Colonic mucosa (tissue), 4 donors: ENCODE measurements at regions not wholly inside any gene's neighbourhood (a gene's known extent, or its start where the extent isn't known, plus 50 kb on each side); places are given as distances from the start of the nearest gene placed in this dataset.

Experiments used
- DNase-seq: peaks from one replicate; pipeline ENCODE4 v3.0.0-alpha.2; 2020
- H3K27ac ChIP-seq: fragments of 200-600 bp; one replicate; pipeline ENCODE4 v1.8.0; 2021
- H3K27me3 ChIP-seq: fragments of 200-600 bp; one replicate; pipeline ENCODE4 v1.8.0; 2021
- H3K36me3 ChIP-seq: fragments of 200-600 bp; one replicate; pipeline ENCODE4 v1.8.0; 2021
- H3K4me1 ChIP-seq: fragments of 200-600 bp; one replicate; pipeline ENCODE4 v1.8.0; 2021; ENCODE audit warnings: mild to moderate bottlenecking
- H3K4me3 ChIP-seq: fragments of 200-600 bp; one replicate; pipeline ENCODE4 v1.8.0; 2021
- H3K9ac ChIP-seq, 2 donors: one replicate each; pipeline ENCODE4 v1.7.0; 2013; ENCODE audit warnings: control low read depth in 2 of 2, low read depth in 2 of 2, low read length in 2 of 2
- H3K9me3 ChIP-seq: fragments of 200-600 bp; one replicate; pipeline ENCODE4 v1.8.0; 2021
- CTCF ChIP-seq: fragments of 200-600 bp; IDR thresholded peaks from one replicate; pipeline ENCODE4 v1.8.0; 2022; ENCODE audit warnings: antibody characterized with exemption, mild to moderate bottlenecking
- intact Hi-C: fragments of 100-400 bp; cut with DNase I; formaldehyde crosslinking; loops from one replicate; pipeline ENCODE4 v1.14.1; 2022
- donor health status: healthy.
- donor health status: DM: no; HTN: no; CAD: no.
- donor health status: DM: no; HTN: no; CAD: no.

- no peak for DNase-seq
- TF ChIP-seq CTCF, result no peak
- H3K9ac ChIP-seq, result no peak overlapping the region
- H3K36me3 ChIP-seq, result no peaks in the 10 kb centered on the region
- H3K4me3 ChIP-seq, result no peak overlapping the region
- no peaks in the 10 kb centered on the region for H3K9me3 ChIP-seq
- H3K27me3 ChIP-seq, result no peaks in the 10 kb centered on the region
- no peaks in the 10 kb centered on the region for H3K4me1 ChIP-seq
- no peak overlapping the region for H3K27ac ChIP-seq
- intact Hi-C loops, result no loop called here
Measured at GRCh38 chr4:178955614-178956013, 1513.4 kb upstream of the AGA start.

GRCh38 chr4:178958725-178959440 lies 1516.6 kb upstream of the AGA start:
- no peaks in the 10 kb centered on the region for H3K36me3 ChIP-seq
- no peak for TF ChIP-seq CTCF
- H3K27me3 ChIP-seq, result no peaks in the 10 kb centered on the region
- H3K9me3 ChIP-seq, result no peaks in the 10 kb centered on the region
- no peaks in the 10 kb centered on the region for H3K4me1 ChIP-seq
- DNase-seq, result no peak
- H3K9ac ChIP-seq, result no peak overlapping the region
- no peak overlapping the region for H3K4me3 ChIP-seq
- H3K27ac ChIP-seq, result no peak overlapping the region
- intact Hi-C loops, result no loop called here

- Histone ChIP-seq H3K9me3 (no peaks in the 10 kb centered on the region), H3K4me3 (no peak overlapping the region), H3K9ac (no peak overlapping the region), H3K36me3 (no peaks in the 10 kb centered on the region), H3K4me1 (no peaks in the 10 kb centered on the region), H3K27me3 (no peaks in the 10 kb centered on the region), H3K27ac (no peak overlapping the region)
- TF ChIP-seq CTCF, result no peak
- intact Hi-C loops, result no loop called here
- DNase-seq, result no peak
Measured at GRCh38 chr4:178963446-178964045, 1521.3 kb upstream of the AGA start.

GRCh38 chr4:178966644-178967043 lies 1524.4 kb upstream of the AGA start:
- DNase-seq, result no peak
- intact Hi-C loops, result no loop called here
- Histone ChIP-seq H3K9ac (no peak overlapping the region), H3K27me3 (no peaks in the 10 kb centered on the region), H3K27ac (no peak overlapping the region), H3K4me3 (no peak overlapping the region), H3K4me1 (no peaks in the 10 kb centered on the region), H3K9me3 (no peaks in the 10 kb centered on the region), H3K36me3 (no peaks in the 10 kb centered on the region)
- TF ChIP-seq CTCF, result no peak

- intact Hi-C loops, result no loop called here
- Histone ChIP-seq H3K9ac (no peak overlapping the region), H3K36me3 (no peaks in the 10 kb centered on the region), H3K4me3 (no peak overlapping the region), H3K9me3 (no peaks in the 10 kb centered on the region), H3K27ac (no peak overlapping the region), H3K4me1 (no peaks in the 10 kb centered on the region), H3K27me3 (no peaks in the 10 kb centered on the region)
- TF ChIP-seq CTCF, result no peak
- DNase-seq, result no peak
Measured at GRCh38 chr4:178970433-178971140, 1528.3 kb upstream of the AGA start.
